Uterus (tissue), 3 donors: ENCODE measurements at regions not wholly inside any gene's neighbourhood (a gene's known extent, or its start where the extent isn't known, plus 50 kb on each side); places are given as distances from the start of the nearest gene placed in this dataset.

Experiments
- DNase-seq, 2 donors: peaks; one replicate each; pipeline ENCODE4 v3.0.0-alpha.2; 2019 to 2020
- H3K27ac ChIP-seq, 2 donors: fragments of 200-600 bp; sonication (generic); 1 replicate in 1 of 2; 2 replicates in 1 of 2; pipeline ENCODE4 v1.5.1; 2016 to 2018
- H3K27me3 ChIP-seq, 2 donors: fragments of 200-600 bp; sonication (generic); one replicate each; pipeline ENCODE4 v1.5.1; 2018 to 2019; ENCODE audit warnings: control low read depth in 1 of 2
- H3K36me3 ChIP-seq, 2 donors: fragments of 200-600 bp; sonication (generic); one replicate each; pipeline ENCODE4 v1.5.1; 2019; ENCODE audit warnings: control low read depth in 1 of 2
- H3K4me1 ChIP-seq, 2 donors: fragments of 200-600 bp; sonication (generic); one replicate each; pipeline ENCODE4 v1.5.1; 2018 to 2019; ENCODE audit warnings: control low read depth in 1 of 2
- H3K4me3 ChIP-seq, 2 donors: fragments of 200-600 bp; sonication (generic); 1 replicate in 1 of 2; 2 replicates in 1 of 2; pipeline ENCODE4 v1.5.1; 2018 to 2019; ENCODE audit warnings: mild to moderate bottlenecking in 1 of 2
- H3K9me3 ChIP-seq, 2 donors: fragments of 200-600 bp; sonication (generic); one replicate each; pipeline ENCODE4 v1.5.1; 2019; ENCODE audit warnings: control low read depth in 1 of 2
- POLR2A ChIP-seq, 2 donors: fragments of 450-650 bp; IDR thresholded peaks; one replicate each; pipeline ENCODE4 v1.6.1; 2016; ENCODE audit warnings: antibody characterized with exemption in 2 of 2, mild to moderate bottlenecking in 1 of 2, moderate library complexity in 1 of 2
- intact Hi-C: fragments of 100-400 bp; cut with DNase I; formaldehyde crosslinking; loops from one replicate; pipeline ENCODE4 v1.15.1; 2023; ENCODE audit warnings: low total_unique reads
- TF ChIP-seq, protein P1 (sequence below), 4 experiments: fragments of 200-600 bp in 2 of 4; fragments of 450-650 bp in 2 of 4; sonication (generic) in 2 of 4; IDR thresholded peaks; one replicate each; pipeline ENCODE4 v1.5.1; 2016 to 2019; ENCODE audit warnings: antibody characterized with exemption in 4 of 4, mild to moderate bottlenecking in 2 of 4, moderate library complexity in 1 of 4
- donor health status: DM: yes; HTN: yes; CAD: no.

DNA sequence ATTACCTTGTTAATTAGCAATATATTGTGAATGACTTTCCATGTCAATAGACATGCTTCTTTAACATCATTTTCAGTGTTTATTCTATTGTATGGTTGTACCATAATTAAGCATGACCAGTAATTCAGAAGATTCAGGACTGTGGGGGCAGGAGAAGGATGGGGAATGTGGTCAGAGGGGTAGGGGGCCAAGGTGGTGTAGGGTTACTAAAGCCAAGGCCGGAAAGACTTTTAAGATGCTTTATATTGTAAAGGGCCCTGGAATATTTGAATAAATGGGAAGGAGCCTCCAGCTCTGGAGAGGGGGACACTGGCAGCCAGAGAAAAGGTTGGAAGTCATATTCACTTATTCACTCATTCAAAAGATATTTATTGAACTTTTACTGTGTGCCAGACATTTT lies 115.7 kb downstream of the FGF18 start:
- Histone ChIP-seq H3K27me3 (no peaks in the 10 kb centered on the region), H3K4me1 (no peaks in the 10 kb centered on the region), H3K9me3 (no peaks in the 10 kb centered on the region), H3K4me3 (no peak overlapping the region), H3K27ac (no peak overlapping the region), H3K36me3 (no peaks in the 10 kb centered on the region)
- DNase-seq = no peak
- intact Hi-C loops = no loop called here
- no peak for TF ChIP-seq POLR2A (IDR thresholded peaks at IDR 0.05)
- TF ChIP-seq, protein P1, sequence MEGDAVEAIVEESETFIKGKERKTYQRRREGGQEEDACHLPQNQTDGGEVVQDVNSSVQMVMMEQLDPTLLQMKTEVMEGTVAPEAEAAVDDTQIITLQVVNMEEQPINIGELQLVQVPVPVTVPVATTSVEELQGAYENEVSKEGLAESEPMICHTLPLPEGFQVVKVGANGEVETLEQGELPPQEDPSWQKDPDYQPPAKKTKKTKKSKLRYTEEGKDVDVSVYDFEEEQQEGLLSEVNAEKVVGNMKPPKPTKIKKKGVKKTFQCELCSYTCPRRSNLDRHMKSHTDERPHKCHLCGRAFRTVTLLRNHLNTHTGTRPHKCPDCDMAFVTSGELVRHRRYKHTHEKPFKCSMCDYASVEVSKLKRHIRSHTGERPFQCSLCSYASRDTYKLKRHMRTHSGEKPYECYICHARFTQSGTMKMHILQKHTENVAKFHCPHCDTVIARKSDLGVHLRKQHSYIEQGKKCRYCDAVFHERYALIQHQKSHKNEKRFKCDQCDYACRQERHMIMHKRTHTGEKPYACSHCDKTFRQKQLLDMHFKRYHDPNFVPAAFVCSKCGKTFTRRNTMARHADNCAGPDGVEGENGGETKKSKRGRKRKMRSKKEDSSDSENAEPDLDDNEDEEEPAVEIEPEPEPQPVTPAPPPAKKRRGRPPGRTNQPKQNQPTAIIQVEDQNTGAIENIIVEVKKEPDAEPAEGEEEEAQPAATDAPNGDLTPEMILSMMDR (IDR thresholded peaks at IDR 0.05) = no peak

DNA sequence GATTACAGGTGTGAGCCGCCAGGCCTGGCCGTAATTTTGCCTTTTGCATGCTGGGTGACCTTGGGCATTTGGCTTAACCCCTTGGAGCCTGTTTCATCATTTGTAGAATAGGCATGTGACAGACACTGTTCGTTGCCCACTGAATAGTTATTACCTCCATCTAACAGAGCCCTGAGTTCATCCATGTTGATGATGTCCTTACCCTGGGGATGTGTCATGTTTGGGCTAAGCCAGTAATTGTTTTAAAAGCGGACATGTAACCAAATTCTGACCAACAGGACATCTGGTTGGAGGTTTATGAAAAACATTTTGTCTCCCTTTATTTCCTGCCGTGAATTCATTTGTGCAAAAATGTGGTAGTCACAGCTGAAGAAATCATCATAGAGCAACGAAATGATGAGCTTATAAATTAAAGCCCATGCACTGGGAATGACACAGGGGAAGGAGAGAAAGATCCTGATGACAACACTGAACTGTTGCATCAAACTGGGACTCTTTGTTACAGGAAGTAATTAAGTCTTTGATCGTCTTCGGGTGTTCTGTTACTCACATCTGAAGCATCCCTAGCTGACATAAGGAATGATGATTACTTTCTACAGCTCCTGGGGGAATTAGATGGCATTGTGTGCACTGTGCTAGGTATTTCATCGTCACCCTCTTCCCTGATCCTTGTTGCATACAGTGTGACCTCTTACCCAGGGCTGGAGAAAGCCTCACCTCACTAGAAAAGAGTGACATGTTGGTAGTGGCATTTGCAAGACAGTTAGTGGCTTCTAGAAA lies 117.8 kb downstream of the FGF18 start:
- no peaks in the 10 kb centered on the region for H3K27me3 ChIP-seq
- H3K4me1 ChIP-seq = no peaks in the 10 kb centered on the region
- H3K27ac ChIP-seq = no peak overlapping the region
- H3K4me3 ChIP-seq = no peak overlapping the region
- DNase-seq = no peak
- H3K9me3 ChIP-seq = no peaks in the 10 kb centered on the region
- no peaks in the 10 kb centered on the region for H3K36me3 ChIP-seq
- no peak for TF ChIP-seq POLR2A (IDR thresholded peaks at IDR 0.05)
- TF ChIP-seq, protein P1 (IDR thresholded peaks at IDR 0.05) = no peak
- intact Hi-C loops = no loop called here

DNA sequence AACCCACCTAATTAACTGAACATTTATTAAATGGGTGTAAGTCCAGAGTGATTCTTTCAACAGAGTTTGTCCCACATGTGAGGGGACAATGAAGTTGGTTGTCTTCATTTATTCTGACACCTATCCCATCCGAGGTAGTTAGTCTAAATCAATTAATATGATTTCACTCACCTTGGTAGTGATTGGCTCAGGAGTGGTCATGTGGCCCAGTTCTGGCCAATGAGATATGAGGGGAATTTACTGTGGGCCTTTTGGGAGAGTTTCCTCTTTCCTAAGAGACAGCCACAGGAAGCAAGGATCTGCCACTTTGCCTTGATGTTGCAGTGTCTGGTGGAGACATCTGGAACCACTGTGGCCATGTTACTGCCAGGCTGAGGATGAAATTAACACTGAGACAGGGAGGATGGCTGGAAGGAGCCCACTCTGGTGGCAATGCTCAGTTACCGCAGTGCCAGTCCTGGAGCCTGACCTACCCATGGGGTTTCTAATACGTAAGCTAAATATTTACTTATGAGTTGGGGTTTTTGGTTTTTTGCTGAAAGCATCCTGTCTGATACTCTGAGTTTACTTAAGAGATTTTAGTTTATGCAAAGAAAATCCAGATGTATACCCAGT lies 118.6 kb downstream of the FGF18 start:
- no peaks in the 10 kb centered on the region for H3K9me3 ChIP-seq
- no peak overlapping the region for H3K4me3 ChIP-seq
- intact Hi-C loops = no loop called here
- H3K4me1 ChIP-seq = no peaks in the 10 kb centered on the region
- TF ChIP-seq POLR2A (IDR thresholded peaks at IDR 0.05) = no peak
- TF ChIP-seq, protein P1 (IDR thresholded peaks at IDR 0.05) = no peak
- no peaks in the 10 kb centered on the region for H3K27me3 ChIP-seq
- H3K27ac ChIP-seq = no peak overlapping the region
- H3K36me3 ChIP-seq = no peaks in the 10 kb centered on the region
- no peak for DNase-seq

DNA sequence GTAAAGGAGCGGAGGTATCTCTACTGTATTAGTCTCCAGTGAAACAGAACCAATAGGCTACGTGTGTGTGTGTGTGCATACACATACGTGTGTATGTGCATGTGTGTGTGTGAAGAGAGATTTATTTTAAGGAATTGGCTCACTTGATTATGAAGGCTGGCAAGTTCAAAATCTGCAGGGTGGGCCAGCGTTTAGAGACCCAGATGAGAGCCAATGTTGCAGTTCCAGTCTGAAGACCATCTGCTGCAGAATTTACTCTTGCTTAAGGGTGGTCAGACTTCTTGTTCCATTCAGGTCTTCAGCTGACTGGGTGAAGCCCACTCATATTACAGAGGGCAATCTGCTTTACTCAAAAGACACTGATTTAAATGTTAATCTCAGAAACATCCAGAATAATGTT lies 119.2 kb downstream of the FGF18 start:
- no peak for TF ChIP-seq POLR2A (IDR thresholded peaks at IDR 0.05)
- TF ChIP-seq, protein P1 (IDR thresholded peaks at IDR 0.05) = no peak
- intact Hi-C loops = no loop called here
- H3K36me3 ChIP-seq = no peaks in the 10 kb centered on the region
- no peaks in the 10 kb centered on the region for H3K4me1 ChIP-seq
- no peak for DNase-seq
- H3K27me3 ChIP-seq = no peaks in the 10 kb centered on the region
- H3K4me3 ChIP-seq = no peak overlapping the region
- H3K9me3 ChIP-seq = no peaks in the 10 kb centered on the region
- H3K27ac ChIP-seq = no peak overlapping the region

DNA sequence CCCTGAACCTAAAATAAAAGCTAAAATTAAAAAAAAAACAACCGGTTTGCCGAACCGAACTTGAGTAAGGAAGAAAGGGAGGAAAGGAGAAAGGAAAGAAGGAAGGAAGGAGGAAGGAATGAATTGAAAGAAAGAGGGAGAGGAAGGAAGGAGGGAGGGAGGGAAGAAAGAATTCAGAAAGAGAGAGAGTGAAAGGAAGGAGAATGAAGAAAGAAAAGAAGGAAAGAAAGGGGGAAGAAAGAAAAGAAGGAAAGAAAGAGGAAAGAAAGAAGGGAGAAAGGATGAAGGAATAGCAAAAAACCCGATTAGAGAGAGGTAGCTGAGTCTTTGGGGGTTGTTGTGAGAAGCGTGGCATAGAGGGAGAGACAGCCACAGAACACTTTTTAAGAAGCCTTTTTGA lies 121.4 kb downstream of the FGF18 start:
- no peak for DNase-seq
- no peak overlapping the region for H3K4me3 ChIP-seq
- H3K27me3 ChIP-seq = no peaks in the 10 kb centered on the region
- no peak overlapping the region for H3K27ac ChIP-seq
- no peaks in the 10 kb centered on the region for H3K36me3 ChIP-seq
- H3K4me1 ChIP-seq = no peaks in the 10 kb centered on the region
- intact Hi-C loops = no loop called here
- H3K9me3 ChIP-seq = no peaks in the 10 kb centered on the region
- TF ChIP-seq, protein P1 (IDR thresholded peaks at IDR 0.05) = no peak
- no peak for TF ChIP-seq POLR2A (IDR thresholded peaks at IDR 0.05)
